ENCODE measurements at regions not wholly inside any gene's neighbourhood (a gene's known extent, or its start where the extent isn't known, plus 50 kb on each side); places are given as distances from the start of the nearest gene placed in this dataset. TPM values are rescaled to one million over a fixed set of nuclear protein-coding genes. Genes with fewer than 3 reads are reported as not detected.

- DNase-seq = no peak
Observed at GRCh38 chr6:122285292-122285913, 114.0 kb upstream of the HSF2 start.

- DNase-seq = no peak
Observed at GRCh38 chr6:122286512-122286911, 112.9 kb upstream of the HSF2 start.

GRCh38 chr6:122289762-122290539, 109.5 kb upstream of the HSF2 start:
- peak; percentile 44 for DNase-seq

GRCh38 chr6:122297010-122297409, 102.4 kb upstream of the HSF2 start:
- DNase-seq = no peak

GRCh38 chr6:122302067-122302466, 97.4 kb upstream of the HSF2 start:
- no peak for DNase-seq

GRCh38 chr6:122307577-122307976, 91.9 kb upstream of the HSF2 start:
- no peak for DNase-seq

- DNase-seq = no peak
Observed at GRCh38 chr6:122308074-122308473, 91.4 kb upstream of the HSF2 start.

GRCh38 chr6:122315842-122316241, 83.6 kb upstream of the HSF2 start:
- DNase-seq = no peak

- DNase-seq = peak; percentile 32
Observed at GRCh38 chr6:122322824-122323223, 76.6 kb upstream of the HSF2 start.

GRCh38 chr6:122323361-122323760, 76.1 kb upstream of the HSF2 start:
- DNase-seq = no peak

- no peak for DNase-seq
Observed at GRCh38 chr6:122330315-122330714, 69.1 kb upstream of the HSF2 start.

GRCh38 chr6:122337645-122338044, 61.8 kb upstream of the HSF2 start:
- DNase-seq = no peak

- no peak for DNase-seq
Observed at GRCh38 chr6:122339661-122340060, 59.8 kb upstream of the HSF2 start.

- DNase-seq = peak; percentile 39
Observed at GRCh38 chr6:122347280-122347679, 52.2 kb upstream of the HSF2 start.

GRCh38 chr6:122347751-122348150, 51.7 kb upstream of the HSF2 start:
- DNase-seq = no peak

Small RNA genes in the stretch of these regions (small RNA-seq; reads per million reads assigned to genes)
- gene AL603865.2 (ENCODE audit: low replicate concordance) (not detected), gene RNU1-18P (ENCODE audit: low replicate concordance) (0.16 reads per million, percentile 9 among the genes with 10 or more reads in this experiment), gene RNU2-8P (ENCODE audit: low replicate concordance) (not detected), gene RNU4-76P (ENCODE audit: low replicate concordance) (not detected)

Data from tongue (tissue), 2 donors.